Activated T-helper 2 cell treated with anti-CD3 and anti-CD28 coated beads, Interferon-gamma antibody, Interleukin-2, Interleukin-4, amounts not matched to agents 10 μg/mL and 5 μg/mL and 100 μg/mL, durations not matched to agents 14 hours and 24 hours and 36 hours (primary cell): ENCODE measurements at regions not wholly inside any gene's neighbourhood (a gene's known extent, or its start where the extent isn't known, plus 50 kb on each side); places are given as distances from the start of the nearest gene placed in this dataset.

ENCODE experiments used
- DNase-seq: peaks from one replicate; pipeline ENCODE4 v3.0.0; 2021; ENCODE audit warnings: low spot score
- H3K27ac Mint-ChIP-seq: one replicate; pipeline ENCODE4 v1.8.0; 2021; ENCODE audit warnings: mixed read lengths
- H3K27me3 Mint-ChIP-seq: one replicate; pipeline ENCODE4 v1.8.0; 2021; ENCODE audit warnings: low read depth, mixed read lengths
- H3K36me3 Mint-ChIP-seq: one replicate; pipeline ENCODE4 v1.8.0; 2021; ENCODE audit warnings: low read depth, mixed read lengths
- H3K4me1 Mint-ChIP-seq: one replicate; pipeline ENCODE4 v1.8.0; 2021; ENCODE audit warnings: low read depth, mixed read lengths
- H3K4me3 Mint-ChIP-seq: one replicate; pipeline ENCODE4 v1.8.0; 2021; ENCODE audit warnings: low read depth, mild to moderate bottlenecking, moderate library complexity, mixed read lengths
- H3K9me3 Mint-ChIP-seq: one replicate; pipeline ENCODE4 v1.8.0; 2021; ENCODE audit warnings: mixed read lengths
- intact Hi-C: fragments of 100-400 bp; cut with micrococcal nuclease; formaldehyde crosslinking; loops from one replicate; pipeline ENCODE4 v1.15.1; 2023

- H3K4me1 Mint-ChIP-seq, result peaks cover 11% of the 10 kb centered on the region
- DNase-seq, result no peak
- no peaks in the 10 kb centered on the region for H3K36me3 Mint-ChIP-seq
- no peak overlapping the region for H3K4me3 Mint-ChIP-seq
- no peaks in the 10 kb centered on the region for H3K9me3 Mint-ChIP-seq
- intact Hi-C loops, result loop anchor here (5.0 kb wide), 1 partner anchor 52 kb away; the partner anchor contains the start of gene MAGEF1
- no peaks in the 10 kb centered on the region for H3K27me3 Mint-ChIP-seq
- H3K27ac Mint-ChIP-seq, result no peak overlapping the region
Measured at GRCh38 chr3:184659797-184660301, 52.0 kb downstream of the MAGEF1 start.

GRCh38 chr3:184658223-184658928 lies 53.5 kb downstream of the MAGEF1 start:
- Mint-ChIP-seq H3K9me3 (no peaks in the 10 kb centered on the region), H3K27ac (no peak overlapping the region), H3K4me1 (peaks cover 11% of the 10 kb centered on the region), H3K27me3 (peaks cover under 1% of the 10 kb centered on the region), H3K36me3 (no peaks in the 10 kb centered on the region), H3K4me3 (no peak overlapping the region)
- intact Hi-C loops, result loop anchor here (5.0 kb wide), 1 partner anchor 54 kb away; the partner anchor contains the start of gene MAGEF1
- DNase-seq, result no peak

DNA sequence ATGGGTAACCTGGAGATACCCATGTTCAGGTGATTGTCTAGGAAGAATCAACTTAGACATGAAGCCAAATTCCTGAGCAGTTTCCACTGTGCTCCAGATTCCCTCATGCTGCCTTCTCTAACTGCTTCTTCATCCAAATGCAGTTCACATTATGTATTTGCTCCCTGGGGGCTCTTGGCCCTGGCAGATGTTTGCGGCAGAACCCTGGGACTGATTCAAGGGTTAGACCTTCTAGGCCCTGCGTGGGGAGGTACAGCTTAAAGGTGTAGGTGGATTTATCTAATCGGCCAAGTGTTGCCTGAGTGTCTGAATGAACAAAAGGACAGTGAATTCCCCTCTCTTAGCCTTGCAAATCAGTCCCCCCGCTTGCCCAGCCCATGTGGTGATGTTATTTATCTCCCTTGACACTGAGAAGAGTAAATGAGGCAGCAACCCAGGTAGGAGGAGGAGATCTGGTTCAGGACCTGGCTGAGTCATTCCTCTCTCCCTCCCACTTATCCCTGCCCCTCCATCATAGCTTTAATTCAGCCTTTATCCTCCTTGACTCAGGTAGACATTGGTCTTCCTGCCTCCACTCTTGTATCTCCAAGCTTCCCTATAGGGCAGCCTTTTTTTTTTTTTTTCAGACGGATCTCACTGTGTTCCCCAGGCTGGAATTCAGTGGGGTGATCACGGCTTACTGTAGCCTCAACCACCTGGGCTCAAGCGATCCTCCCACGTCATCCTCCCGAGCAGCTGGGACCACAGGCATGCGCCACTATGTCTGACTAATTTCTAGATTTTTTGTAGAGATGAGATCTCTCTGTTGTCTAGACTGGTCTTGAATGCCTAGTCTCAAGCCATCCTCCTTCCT lies 54.8 kb downstream of the MAGEF1 start:
- Mint-ChIP-seq H3K27me3 (peaks cover 3% of the 10 kb centered on the region), H3K4me1 (peaks cover 17% of the 10 kb centered on the region), H3K36me3 (no peaks in the 10 kb centered on the region), H3K27ac (peak overlapping the region; percentile 44), H3K4me3 (no peak overlapping the region), H3K9me3 (no peaks in the 10 kb centered on the region)
- no peak for DNase-seq
- intact Hi-C loops, result loop anchor here (1.0 to 5.0 kb wide), 2 partner anchors 21 to 55 kb away; partner anchors contain the start of gene MAGEF1

- peaks cover 5% of the 10 kb centered on the region for H3K27me3 Mint-ChIP-seq
- H3K9me3 Mint-ChIP-seq, result no peaks in the 10 kb centered on the region
- H3K36me3 Mint-ChIP-seq, result no peaks in the 10 kb centered on the region
- no peak overlapping the region for H3K27ac Mint-ChIP-seq
- H3K4me3 Mint-ChIP-seq, result no peak overlapping the region
- intact Hi-C loops, result loop anchor here (5.0 kb wide), 1 partner anchor 56 kb away; the partner anchor contains the start of gene MAGEF1
- peaks cover 19% of the 10 kb centered on the region for H3K4me1 Mint-ChIP-seq
- DNase-seq, result no peak
Measured at GRCh38 chr3:184656458-184656828, 55.4 kb downstream of the MAGEF1 start.

DNA sequence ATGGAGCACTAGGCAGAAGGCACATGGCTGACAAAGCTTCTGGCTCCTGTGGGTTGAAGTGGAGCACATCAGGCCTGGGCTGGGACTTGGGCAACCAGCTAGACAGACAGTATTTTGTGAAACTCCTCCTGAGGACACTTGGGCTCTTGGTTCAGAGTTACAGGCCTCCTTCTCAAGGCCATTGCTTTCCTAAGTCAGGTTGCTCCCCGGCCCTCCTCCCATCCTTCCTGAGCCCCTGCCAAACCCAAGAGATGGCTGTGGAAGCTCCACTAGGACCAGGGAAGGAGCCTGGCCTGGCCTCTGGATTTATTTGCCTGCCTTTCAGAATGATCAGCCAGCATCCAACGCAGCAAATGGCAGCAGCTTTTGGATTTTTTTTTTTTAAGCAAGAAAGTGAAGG lies 56.3 kb downstream of the MAGEF1 start:
- Mint-ChIP-seq H3K27ac (no peak overlapping the region), H3K9me3 (no peaks in the 10 kb centered on the region), H3K27me3 (peaks cover 5% of the 10 kb centered on the region), H3K36me3 (no peaks in the 10 kb centered on the region), H3K4me1 (peaks cover 19% of the 10 kb centered on the region), H3K4me3 (no peak overlapping the region)
- DNase-seq, result no peak
- intact Hi-C loops, result loop anchor here (5.0 kb wide), 1 partner anchor 57 kb away; the partner anchor contains the start of gene MAGEF1

GRCh38 chr3:184654375-184654774 lies 57.5 kb downstream of the MAGEF1 start:
- DNase-seq, result no peak
- peaks cover 19% of the 10 kb centered on the region for H3K4me1 Mint-ChIP-seq
- no peaks in the 10 kb centered on the region for H3K9me3 Mint-ChIP-seq
- peaks cover 5% of the 10 kb centered on the region for H3K27me3 Mint-ChIP-seq
- H3K4me3 Mint-ChIP-seq, result no peak overlapping the region
- no peak overlapping the region for H3K27ac Mint-ChIP-seq
- intact Hi-C loops, result no loop called here
- H3K36me3 Mint-ChIP-seq, result no peaks in the 10 kb centered on the region

GRCh38 chr3:184652465-184652864 lies 59.4 kb downstream of the MAGEF1 start:
- H3K4me1 Mint-ChIP-seq, result peaks cover 18% of the 10 kb centered on the region
- no peaks in the 10 kb centered on the region for H3K9me3 Mint-ChIP-seq
- no peaks in the 10 kb centered on the region for H3K36me3 Mint-ChIP-seq
- intact Hi-C loops, result no loop called here
- H3K4me3 Mint-ChIP-seq, result no peak overlapping the region
- no peak overlapping the region for H3K27ac Mint-ChIP-seq
- H3K27me3 Mint-ChIP-seq, result peaks cover 5% of the 10 kb centered on the region
- no peak for DNase-seq

DNA sequence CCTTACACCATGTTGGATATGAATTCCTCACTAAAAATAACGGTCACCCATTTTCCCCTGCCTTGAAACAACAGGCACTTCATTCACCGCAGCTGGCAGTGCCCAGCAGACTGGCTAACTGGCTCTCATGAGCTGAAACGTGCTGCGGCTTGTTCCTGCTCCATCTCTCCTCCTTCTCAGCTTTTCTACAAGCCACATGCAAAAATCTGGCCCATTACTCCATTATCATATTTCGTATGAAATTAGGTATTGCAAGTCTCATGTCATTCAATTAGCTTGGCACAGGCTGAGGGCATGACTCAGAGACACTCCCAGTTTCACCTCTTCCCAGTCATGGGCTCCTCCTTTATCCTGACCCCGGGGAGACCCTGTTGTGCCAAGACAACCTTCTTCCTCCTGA lies 60.0 kb downstream of the MAGEF1 start:
- Mint-ChIP-seq H3K27ac (no peak overlapping the region), H3K9me3 (no peaks in the 10 kb centered on the region), H3K4me1 (peaks cover 12% of the 10 kb centered on the region), H3K27me3 (peaks cover 5% of the 10 kb centered on the region), H3K36me3 (no peaks in the 10 kb centered on the region), H3K4me3 (no peak overlapping the region)
- no peak for DNase-seq
- intact Hi-C loops, result no loop called here

- peaks cover 7% of the 10 kb centered on the region for H3K4me1 Mint-ChIP-seq
- no peaks in the 10 kb centered on the region for H3K36me3 Mint-ChIP-seq
- peaks cover 5% of the 10 kb centered on the region for H3K27me3 Mint-ChIP-seq
- intact Hi-C loops, result no loop called here
- H3K27ac Mint-ChIP-seq, result no peak overlapping the region
- DNase-seq, result no peak
- H3K4me3 Mint-ChIP-seq, result no peak overlapping the region
- no peaks in the 10 kb centered on the region for H3K9me3 Mint-ChIP-seq
Measured at GRCh38 chr3:184648636-184649035, 63.2 kb downstream of the MAGEF1 start.

GRCh38 chr3:184647405-184647936 lies 64.4 kb downstream of the MAGEF1 start:
- H3K4me1 Mint-ChIP-seq, result peaks cover 6% of the 10 kb centered on the region
- DNase-seq, result no peak
- H3K9me3 Mint-ChIP-seq, result no peaks in the 10 kb centered on the region
- no peak overlapping the region for H3K27ac Mint-ChIP-seq
- intact Hi-C loops, result no loop called here
- no peak overlapping the region for H3K4me3 Mint-ChIP-seq
- no peaks in the 10 kb centered on the region for H3K36me3 Mint-ChIP-seq
- H3K27me3 Mint-ChIP-seq, result peaks cover 3% of the 10 kb centered on the region

DNA sequence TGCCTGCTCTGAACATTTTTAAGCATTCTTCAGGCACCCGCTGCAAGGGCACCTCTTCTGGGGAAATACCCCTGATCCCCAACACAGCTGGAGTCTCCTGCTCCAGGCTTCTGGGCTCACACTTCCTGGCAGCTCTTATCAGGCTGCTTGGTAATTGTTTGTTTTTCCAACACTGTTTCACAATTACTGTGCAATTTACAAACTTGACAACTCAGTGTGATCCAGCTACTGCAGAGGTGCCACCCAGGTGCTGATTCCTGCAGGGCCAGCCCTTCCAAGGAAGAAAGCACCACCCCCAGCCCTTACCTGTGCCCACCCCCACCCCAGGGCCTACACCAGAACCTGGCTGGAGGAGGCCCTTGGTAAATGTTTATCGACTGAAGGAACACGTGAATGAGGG lies 66.5 kb downstream of the MAGEF1 start:
- no peaks in the 10 kb centered on the region for H3K36me3 Mint-ChIP-seq
- intact Hi-C loops, result no loop called here
- no peak for DNase-seq
- no peaks in the 10 kb centered on the region for H3K9me3 Mint-ChIP-seq
- peaks cover 4% of the 10 kb centered on the region for H3K4me1 Mint-ChIP-seq
- H3K4me3 Mint-ChIP-seq, result no peak overlapping the region
- H3K27ac Mint-ChIP-seq, result no peak overlapping the region
- H3K27me3 Mint-ChIP-seq, result peaks cover 3% of the 10 kb centered on the region

GRCh38 chr3:184643442-184643841 lies 68.4 kb downstream of the MAGEF1 start:
- no peak for DNase-seq
- H3K36me3 Mint-ChIP-seq, result no peaks in the 10 kb centered on the region

More at GRCh38 chr3:184643442-184643841, 68.4 kb downstream of the MAGEF1 start:
- peaks cover 4% of the 10 kb centered on the region for H3K4me1 Mint-ChIP-seq
- peaks cover 3% of the 10 kb centered on the region for H3K27me3 Mint-ChIP-seq
- no peaks in the 10 kb centered on the region for H3K9me3 Mint-ChIP-seq
- no peak overlapping the region for H3K4me3 Mint-ChIP-seq
- intact Hi-C loops, result no loop called here
- H3K27ac Mint-ChIP-seq, result no peak overlapping the region
